SHP77 (cell line): ENCODE measurements at regions not wholly inside any gene's neighbourhood (a gene's known extent, or its start where the extent isn't known, plus 50 kb on each side); places are given as distances from the start of the nearest gene placed in this dataset.
"Not testable (repeated sequence)": the region's sequence is repeated elsewhere in the genome, so short reads cannot be mapped to it uniquely, and the experiment has no call there.

Experiments used
- DNase-seq, 2 experiments: peaks; one replicate each; lab custom pipeline; 2025; lab: John Stamatoyannopoulos, UW

GRCh38 chr13:90726375-90726774, 621.1 kb upstream of the MIR17HG start:
- DNase-seq, result no peak

- peak; percentile 11 to 29 for DNase-seq
These were observed 615.4 kb upstream of the MIR17HG start for GRCh38 chr13:90732049-90732448.

GRCh38 chr13:90734497-90734896, 613.0 kb upstream of the MIR17HG start:
- DNase-seq, result not testable (repeated sequence)

GRCh38 chr13:90738881-90739280, 608.6 kb upstream of the MIR17HG start:
- DNase-seq, result no peak

GRCh38 chr13:90740099-90740498, 607.4 kb upstream of the MIR17HG start:
- DNase-seq, result no peak

GRCh38 chr13:90742381-90742780, 605.1 kb upstream of the MIR17HG start:
- no peak for DNase-seq

- no peak for DNase-seq
These were observed 601.3 kb upstream of the MIR17HG start for GRCh38 chr13:90746230-90746629.

- DNase-seq, result no peak
These were observed 597.5 kb upstream of the MIR17HG start for GRCh38 chr13:90750021-90750420.

GRCh38 chr13:90751026-90751425, 596.5 kb upstream of the MIR17HG start:
- DNase-seq, result no peak

GRCh38 chr13:90752070-90752469, 595.4 kb upstream of the MIR17HG start:
- DNase-seq, result no peak

- no peak for DNase-seq
These were observed 590.3 kb upstream of the MIR17HG start for GRCh38 chr13:90757127-90757680.

- no peak for DNase-seq
These were observed 586.8 kb upstream of the MIR17HG start for GRCh38 chr13:90760639-90761038.

- no peak for DNase-seq
These were observed 583.9 kb upstream of the MIR17HG start for GRCh38 chr13:90763476-90764150.

GRCh38 chr13:90766386-90766902, 581.0 kb upstream of the MIR17HG start:
- DNase-seq, result no peak

GRCh38 chr13:90768116-90768515, 579.4 kb upstream of the MIR17HG start:
- DNase-seq, result no peak

GRCh38 chr13:90769387-90769786, 578.1 kb upstream of the MIR17HG start:
- DNase-seq, result no peak

GRCh38 chr13:90770334-90770733, 577.2 kb upstream of the MIR17HG start:
- DNase-seq, result no peak

- no peak for DNase-seq
These were observed 573.8 kb upstream of the MIR17HG start for GRCh38 chr13:90773681-90774080.

GRCh38 chr13:90776051-90776748, 571.3 kb upstream of the MIR17HG start:
- DNase-seq, result no peak

- DNase-seq, result no peak
These were observed 564.2 kb upstream of the MIR17HG start for GRCh38 chr13:90783273-90783672.

GRCh38 chr13:90787007-90787406, 560.5 kb upstream of the MIR17HG start:
- DNase-seq, result no peak

- no peak for DNase-seq
These were observed 555.2 kb upstream of the MIR17HG start for GRCh38 chr13:90792335-90792734.

GRCh38 chr13:90793261-90793820, 554.1 kb upstream of the MIR17HG start:
- no peak for DNase-seq
